Body of pancreas (tissue), 4 donors: ENCODE measurements at regions not wholly inside any gene's neighbourhood (a gene's known extent, or its start where the extent isn't known, plus 50 kb on each side); places are given as distances from the start of the nearest gene placed in this dataset.

Source experiments
- ATAC-seq: fragments of 150-250 bp; one replicate; pipeline ENCODE4 v1.9.1; 2016
- DNase-seq, 4 donors: peaks; one replicate each; pipeline ENCODE4 v3.0.0-alpha.2; 2019
- H3K27ac ChIP-seq, 4 donors: fragments of 200-600 bp; sonication (generic); 1 replicate in 3 of 4; 2 replicates in 1 of 4; pipeline versions ENCODE4 v1.5.1 to v1.6.1; 2016 to 2019; ENCODE audit warnings: mild to moderate bottlenecking in 1 of 4, mixed read lengths in 1 of 4, moderate library complexity in 1 of 4
- H3K27me3 ChIP-seq, 2 donors: fragments of 200-600 bp; sonication (generic); one replicate each; pipeline ENCODE4 v1.6.0; 2016; ENCODE audit warnings: mild to moderate bottlenecking in 1 of 2
- H3K36me3 ChIP-seq, 2 donors: fragments of 200-600 bp; sonication (generic); replicated peaks in 1 of 2; 2 replicates each; pipeline ENCODE4 v1.5.1; 2016; ENCODE audit warnings: low read depth in 2 of 2; ENCODE audit not compliant: insufficient read depth in 1 of 2
- H3K4me1 ChIP-seq: fragments of 200-600 bp; sonication (generic); one replicate; pipeline ENCODE4 v1.6.0; 2016
- H3K4me3 ChIP-seq, 2 donors: fragments of 200-600 bp; sonication (generic); 1 replicate in 1 of 2; 2 replicates in 1 of 2; pipeline ENCODE4 v1.5.1; 2016 to 2019
- H3K9me3 ChIP-seq, 3 donors: fragments of 200-600 bp; sonication (generic); 1 replicate in 2 of 3; 2 replicates in 1 of 3; pipeline ENCODE4 v1.5.1; 2016
- POLR2A ChIP-seq, 3 donors: fragments of 450-650 bp; IDR thresholded peaks; one replicate each; pipeline ENCODE4 v1.6.1; 2016; ENCODE audit warnings: antibody characterized with exemption in 3 of 3, mild to moderate bottlenecking in 2 of 3
- WGBS, 2 donors: methylation state at CpG; one replicate each; pipeline ENCODE4 v1.1.5; 2017; 5-methylcytosine and 5-hydroxymethylcytosine counted together
- intact Hi-C: fragments of 100-400 bp; cut with DNase I; formaldehyde crosslinking; loops from one replicate; pipeline ENCODE4 v1.15.1; 2023
- TF ChIP-seq, protein P1 (sequence below), 7 experiments: fragments of 450-650 bp in 4 of 7; fragments of 200-600 bp in 3 of 7; sonication (generic) in 3 of 7; IDR thresholded peaks; one replicate each; pipeline ENCODE4 v1.5.1; 2016 to 2019; ENCODE audit warnings: antibody characterized with exemption in 7 of 7

DNA sequence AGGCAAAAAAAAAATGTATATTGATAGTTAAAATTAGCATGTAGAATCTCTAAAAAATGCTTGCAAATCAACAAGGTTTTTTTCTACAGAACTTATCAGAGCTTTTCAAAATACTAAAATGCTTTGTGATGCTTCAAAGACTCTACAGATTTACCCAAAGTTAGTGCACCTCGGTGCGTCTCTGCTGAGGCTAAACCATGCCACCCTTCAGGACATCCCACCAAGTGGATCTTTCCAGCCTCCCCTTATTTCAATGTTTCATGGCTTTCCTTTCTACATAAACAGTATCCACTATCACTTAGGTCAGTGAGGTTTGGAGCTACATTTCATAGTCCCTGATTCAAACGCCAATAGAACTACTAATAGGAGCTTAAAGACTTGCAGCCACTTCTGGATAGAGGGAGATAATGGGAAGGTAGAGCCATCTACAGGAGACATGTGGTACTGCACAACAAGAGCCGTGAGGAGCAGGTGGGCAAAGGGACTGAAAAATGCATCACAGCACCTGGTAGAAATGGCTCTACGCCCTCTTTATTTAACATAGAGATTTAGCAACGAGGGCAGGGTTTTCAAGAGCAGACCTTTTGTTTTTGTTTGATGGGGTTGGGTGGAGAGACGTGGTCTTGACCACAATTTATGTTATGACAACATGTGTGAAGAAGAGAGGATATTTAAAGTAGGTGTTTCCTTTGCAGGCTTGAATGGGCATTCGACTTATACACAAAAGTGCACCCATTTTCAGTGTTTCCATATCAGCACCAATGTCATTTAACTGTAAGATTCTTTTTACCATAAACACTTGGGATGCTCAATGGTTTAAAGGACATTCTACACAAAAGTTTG is 56.1 kb upstream of the SLC35G4 start:
- no peak for ATAC-seq
- WGBS, 2 donors: 26 to 27% methylated on average over 8 of the region's 8 CpGs
- intact Hi-C loops: loop anchor here (10.0 kb wide), 1 partner anchor 989 kb away; no protein-coding TSS in a partner anchor
- DNase-seq: peak; percentile 25 to 41 (median 40)
- TF ChIP-seq POLR2A (IDR thresholded peaks at IDR 0.05): no peak
- TF ChIP-seq, protein P1, sequence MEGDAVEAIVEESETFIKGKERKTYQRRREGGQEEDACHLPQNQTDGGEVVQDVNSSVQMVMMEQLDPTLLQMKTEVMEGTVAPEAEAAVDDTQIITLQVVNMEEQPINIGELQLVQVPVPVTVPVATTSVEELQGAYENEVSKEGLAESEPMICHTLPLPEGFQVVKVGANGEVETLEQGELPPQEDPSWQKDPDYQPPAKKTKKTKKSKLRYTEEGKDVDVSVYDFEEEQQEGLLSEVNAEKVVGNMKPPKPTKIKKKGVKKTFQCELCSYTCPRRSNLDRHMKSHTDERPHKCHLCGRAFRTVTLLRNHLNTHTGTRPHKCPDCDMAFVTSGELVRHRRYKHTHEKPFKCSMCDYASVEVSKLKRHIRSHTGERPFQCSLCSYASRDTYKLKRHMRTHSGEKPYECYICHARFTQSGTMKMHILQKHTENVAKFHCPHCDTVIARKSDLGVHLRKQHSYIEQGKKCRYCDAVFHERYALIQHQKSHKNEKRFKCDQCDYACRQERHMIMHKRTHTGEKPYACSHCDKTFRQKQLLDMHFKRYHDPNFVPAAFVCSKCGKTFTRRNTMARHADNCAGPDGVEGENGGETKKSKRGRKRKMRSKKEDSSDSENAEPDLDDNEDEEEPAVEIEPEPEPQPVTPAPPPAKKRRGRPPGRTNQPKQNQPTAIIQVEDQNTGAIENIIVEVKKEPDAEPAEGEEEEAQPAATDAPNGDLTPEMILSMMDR (IDR thresholded peaks at IDR 0.05): peak; percentile 48 to 90 (median 72)
- Histone ChIP-seq H3K36me3 (no peaks in the 10 kb centered on the region), H3K9me3 (no peaks in the 10 kb centered on the region), H3K4me3 (no peak overlapping the region), H3K27me3 (no peaks in the 10 kb centered on the region), H3K4me1 (no peaks in the 10 kb centered on the region), H3K27ac (no peak overlapping the region)

DNA sequence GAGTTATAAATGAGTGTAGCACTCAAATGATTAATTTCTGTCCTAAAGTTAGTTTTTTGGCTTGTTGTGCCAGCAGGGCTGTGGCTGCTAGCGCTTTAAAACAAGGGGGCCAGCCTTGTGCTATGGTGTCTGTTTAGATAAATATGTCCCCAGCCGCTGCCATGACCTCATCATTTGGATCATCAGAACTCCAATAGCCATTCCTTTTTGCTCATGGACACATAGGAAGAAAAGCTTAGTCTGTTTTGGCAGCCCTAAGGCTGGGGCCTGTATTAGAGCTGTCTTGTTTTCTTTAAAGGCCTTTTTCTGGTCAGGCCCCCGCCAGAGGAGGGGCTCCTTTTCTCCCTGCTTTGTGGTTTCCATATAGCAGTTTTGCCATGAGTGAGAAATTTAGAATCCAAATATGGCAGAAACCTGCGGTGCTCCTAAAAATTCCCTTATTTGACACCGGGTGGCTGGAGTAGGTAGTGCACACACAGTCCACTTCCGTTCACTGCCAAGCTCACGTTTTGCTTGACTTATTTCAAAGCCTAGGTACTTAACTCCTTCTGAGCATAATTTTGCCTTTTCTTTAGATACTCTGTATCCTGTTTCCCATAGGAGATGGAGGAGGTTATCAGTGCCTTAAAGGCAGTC is 60.4 kb upstream of the SLC35G4 start:
- 64 to 71% methylated on average over 7 of the region's 7 CpGs for WGBS, 2 donors
- DNase-seq (no peak), ATAC-seq (no peak)
- Histone ChIP-seq H3K36me3 (no peaks in the 10 kb centered on the region), H3K27ac (no peak overlapping the region), H3K4me3 (no peak overlapping the region), H3K4me1 (no peaks in the 10 kb centered on the region), H3K27me3 (no peaks in the 10 kb centered on the region), H3K9me3 (peaks cover 0 to 13% (median 0%) of the 10 kb centered on the region in 3 donors)
- intact Hi-C loops: no loop called here
- TF ChIP-seq POLR2A (IDR thresholded peaks at IDR 0.05): no peak
- TF ChIP-seq, protein P1 (IDR thresholded peaks at IDR 0.05): no peak

DNA sequence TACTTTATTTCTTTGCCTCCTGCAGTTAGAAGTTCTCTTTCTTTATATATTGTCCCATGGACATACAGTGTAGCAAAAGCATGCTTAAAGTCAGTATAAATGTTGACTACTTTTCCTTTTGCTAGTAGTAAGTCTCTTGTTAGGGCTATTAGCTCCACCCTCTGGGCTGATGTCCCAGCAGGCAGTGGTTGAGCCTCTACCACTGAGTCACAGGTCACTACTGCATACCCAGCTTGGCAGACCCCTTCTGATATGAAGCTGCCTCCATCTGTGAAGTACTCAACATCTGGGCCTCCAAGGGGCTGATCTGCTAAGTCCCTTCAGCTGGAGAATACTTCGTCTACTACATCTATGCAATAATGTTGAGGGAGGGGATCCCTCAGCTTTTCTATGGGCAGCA is 61.0 kb upstream of the SLC35G4 start:
- Histone ChIP-seq H3K27me3 (no peaks in the 10 kb centered on the region), H3K36me3 (no peaks in the 10 kb centered on the region), H3K4me3 (no peak overlapping the region), H3K4me1 (no peaks in the 10 kb centered on the region), H3K27ac (no peak overlapping the region), H3K9me3 (peaks cover 0 to 14% (median 0%) of the 10 kb centered on the region in 3 donors)
- intact Hi-C loops: no loop called here
- no peak for TF ChIP-seq POLR2A (IDR thresholded peaks at IDR 0.05)
- TF ChIP-seq, protein P1 (IDR thresholded peaks at IDR 0.05): no peak
- 38 to 60% methylated on average over 1 of the region's 1 CpG for WGBS, 2 donors
- no peak for DNase-seq
- no peak for ATAC-seq

DNA sequence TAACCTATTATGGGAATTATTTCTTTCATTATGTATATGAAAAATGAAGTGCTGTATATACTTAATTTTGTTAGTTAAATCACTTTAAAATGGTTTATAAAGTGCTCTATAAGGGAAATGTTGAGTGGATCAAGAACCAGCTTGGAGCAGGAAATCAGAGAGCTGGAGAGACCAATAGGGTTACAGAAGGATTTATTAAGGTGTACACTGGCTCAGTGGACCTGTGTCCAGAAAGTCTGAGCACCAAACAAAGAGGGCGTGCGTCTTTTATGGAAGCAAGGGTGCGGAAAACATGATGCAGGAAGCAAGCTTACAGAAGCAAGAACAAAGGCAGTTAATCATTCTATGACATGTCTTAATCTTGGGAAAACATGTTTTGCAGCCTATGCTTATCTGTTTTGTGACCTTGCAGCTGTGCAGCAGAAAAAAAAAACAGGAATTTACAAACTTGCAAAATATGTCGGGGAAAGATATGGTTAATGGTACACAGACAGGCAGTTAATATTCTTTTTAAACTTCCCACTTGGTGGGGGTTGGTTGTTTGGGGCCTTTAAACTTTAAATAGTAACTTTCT is 65.2 kb upstream of the SLC35G4 start:
- DNase-seq (no peak), ATAC-seq (no peak)
- 36 to 45% methylated on average over 4 of the region's 4 CpGs for WGBS, 2 donors
- intact Hi-C loops: no loop called here
- H3K27ac ChIP-seq: no peak overlapping the region
- no peak for TF ChIP-seq POLR2A (IDR thresholded peaks at IDR 0.05)
- TF ChIP-seq, protein P1 (IDR thresholded peaks at IDR 0.05): no peak
- no peaks in the 10 kb centered on the region for H3K36me3 ChIP-seq
- no peaks in the 10 kb centered on the region for H3K27me3 ChIP-seq
- H3K9me3 ChIP-seq: peaks cover 0 to 14% (median 0%) of the 10 kb centered on the region in 3 donors
- no peaks in the 10 kb centered on the region for H3K4me1 ChIP-seq
- no peak overlapping the region for H3K4me3 ChIP-seq
